ENCODE measurements at regions not wholly inside any gene's neighbourhood (a gene's known extent, or its start where the extent isn't known, plus 50 kb on each side); places are given as distances from the start of the nearest gene placed in this dataset.

DNA sequence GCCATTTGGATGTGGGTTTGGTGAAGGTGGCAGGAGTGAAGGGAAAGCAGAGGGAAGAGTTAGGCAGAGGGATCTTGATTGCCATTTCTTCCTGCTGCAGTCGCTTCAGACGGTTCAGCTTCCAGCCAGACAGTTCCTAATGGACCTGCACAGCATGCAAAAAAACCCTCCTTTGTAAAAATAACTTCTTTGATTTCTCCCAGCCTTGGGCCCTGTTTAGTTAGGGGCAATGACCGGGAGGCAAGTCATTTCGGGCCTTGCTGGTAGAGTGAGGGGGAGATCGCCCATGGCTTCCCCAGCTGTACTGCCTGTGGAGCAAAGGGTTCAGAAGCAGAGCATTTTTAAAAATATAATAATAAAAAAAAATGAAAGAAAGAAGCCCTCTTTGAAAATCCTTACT, 67.2 kb upstream of the TLE1 start:
- Histone ChIP-seq H3K27me3 (no peaks in the 10 kb centered on the region), H3K9me3 (no peaks in the 10 kb centered on the region), H3K4me1 (no peaks in the 10 kb centered on the region), H3K4me3 (no peak overlapping the region), H3K36me3 (no peaks in the 10 kb centered on the region), H3K27ac (no peak overlapping the region)
- DNase-seq, result no peak
- WGBS, 2 donors, result 76 to 92% methylated on average over 5 of the region's 5 CpGs
- TF ChIP-seq POLR2A (IDR thresholded peaks at IDR 0.05), result no peak
- intact Hi-C loops (cut with DNase I), result no loop called here

DNA sequence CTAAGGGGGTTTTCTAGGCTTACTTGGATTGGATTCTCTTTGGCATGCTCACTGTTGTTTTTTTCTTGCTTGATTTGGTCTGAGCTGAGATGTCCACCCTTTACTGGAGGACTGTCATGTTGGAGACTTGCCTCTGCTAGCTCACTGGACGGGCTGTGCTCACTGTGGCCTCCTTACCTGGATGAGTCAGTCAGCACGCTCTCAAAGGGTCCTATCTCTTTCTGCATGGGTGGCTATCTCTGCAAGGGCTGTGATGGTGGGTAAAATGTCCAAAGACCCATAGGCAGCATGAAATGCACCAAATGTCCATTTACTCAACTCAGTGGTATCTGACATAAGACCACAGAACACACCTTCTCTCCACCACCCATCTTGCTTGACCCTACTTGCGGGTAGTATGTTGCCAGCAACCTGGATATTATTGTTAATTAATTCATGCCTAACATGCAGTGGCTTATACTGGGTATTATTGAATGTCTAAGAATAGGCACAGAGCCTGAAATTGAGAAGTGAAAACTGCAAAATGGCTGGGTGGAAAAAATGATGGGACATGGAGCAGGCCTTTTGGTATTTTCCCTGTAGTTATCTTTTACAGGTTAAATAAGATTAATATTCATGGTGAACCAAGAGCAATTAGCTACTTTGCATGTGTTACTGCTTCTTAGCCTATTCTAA, 68.9 kb upstream of the TLE1 start:
- 54 to 68% methylated on average over 3 of the region's 3 CpGs for WGBS, 2 donors
- Histone ChIP-seq H3K36me3 (no peaks in the 10 kb centered on the region), H3K27ac (no peak overlapping the region), H3K9me3 (no peaks in the 10 kb centered on the region), H3K4me1 (no peaks in the 10 kb centered on the region), H3K27me3 (no peaks in the 10 kb centered on the region), H3K4me3 (no peak overlapping the region)
- intact Hi-C loops (cut with DNase I), result no loop called here
- no peak for DNase-seq
- TF ChIP-seq, protein P1, sequence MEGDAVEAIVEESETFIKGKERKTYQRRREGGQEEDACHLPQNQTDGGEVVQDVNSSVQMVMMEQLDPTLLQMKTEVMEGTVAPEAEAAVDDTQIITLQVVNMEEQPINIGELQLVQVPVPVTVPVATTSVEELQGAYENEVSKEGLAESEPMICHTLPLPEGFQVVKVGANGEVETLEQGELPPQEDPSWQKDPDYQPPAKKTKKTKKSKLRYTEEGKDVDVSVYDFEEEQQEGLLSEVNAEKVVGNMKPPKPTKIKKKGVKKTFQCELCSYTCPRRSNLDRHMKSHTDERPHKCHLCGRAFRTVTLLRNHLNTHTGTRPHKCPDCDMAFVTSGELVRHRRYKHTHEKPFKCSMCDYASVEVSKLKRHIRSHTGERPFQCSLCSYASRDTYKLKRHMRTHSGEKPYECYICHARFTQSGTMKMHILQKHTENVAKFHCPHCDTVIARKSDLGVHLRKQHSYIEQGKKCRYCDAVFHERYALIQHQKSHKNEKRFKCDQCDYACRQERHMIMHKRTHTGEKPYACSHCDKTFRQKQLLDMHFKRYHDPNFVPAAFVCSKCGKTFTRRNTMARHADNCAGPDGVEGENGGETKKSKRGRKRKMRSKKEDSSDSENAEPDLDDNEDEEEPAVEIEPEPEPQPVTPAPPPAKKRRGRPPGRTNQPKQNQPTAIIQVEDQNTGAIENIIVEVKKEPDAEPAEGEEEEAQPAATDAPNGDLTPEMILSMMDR (IDR thresholded peaks at IDR 0.05), result no peak
- TF ChIP-seq POLR2A (IDR thresholded peaks at IDR 0.05), result no peak

DNA sequence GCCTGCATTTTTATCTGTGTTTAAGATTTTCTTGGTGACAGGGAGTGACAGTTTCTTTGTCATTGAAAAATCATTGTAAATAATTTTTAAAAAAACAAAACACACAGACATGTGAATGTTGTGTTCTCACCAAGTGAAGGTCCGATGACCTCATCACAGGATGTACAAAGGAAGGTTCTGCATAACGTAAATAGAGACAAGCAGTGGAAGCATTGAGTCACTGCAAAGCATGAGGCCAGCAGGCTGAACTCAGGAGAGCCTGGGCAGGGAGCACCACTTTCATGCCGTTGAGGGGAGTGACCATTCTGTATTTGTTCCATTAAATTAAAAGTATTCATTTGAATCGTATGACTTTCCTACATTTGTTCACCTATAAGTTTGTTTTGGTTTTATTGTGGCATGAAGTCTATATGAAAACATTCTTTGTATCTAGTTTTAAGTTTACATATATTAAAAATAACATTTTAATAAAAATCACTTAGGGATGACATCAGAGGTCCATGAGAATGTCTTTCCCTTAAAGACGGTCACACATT, 70.4 kb upstream of the TLE1 start:
- intact Hi-C loops (cut with DNase I), result no loop called here
- no peak for DNase-seq
- TF ChIP-seq, protein P1 (IDR thresholded peaks at IDR 0.05), result no peak
- no peak for TF ChIP-seq POLR2A (IDR thresholded peaks at IDR 0.05)
- Histone ChIP-seq H3K9me3 (no peaks in the 10 kb centered on the region), H3K4me3 (no peak overlapping the region), H3K27me3 (no peaks in the 10 kb centered on the region), H3K36me3 (no peaks in the 10 kb centered on the region), H3K4me1 (no peaks in the 10 kb centered on the region), H3K27ac (no peak overlapping the region)
- 62% methylated on average over 5 of the region's 5 CpGs for WGBS, 2 donors

DNA sequence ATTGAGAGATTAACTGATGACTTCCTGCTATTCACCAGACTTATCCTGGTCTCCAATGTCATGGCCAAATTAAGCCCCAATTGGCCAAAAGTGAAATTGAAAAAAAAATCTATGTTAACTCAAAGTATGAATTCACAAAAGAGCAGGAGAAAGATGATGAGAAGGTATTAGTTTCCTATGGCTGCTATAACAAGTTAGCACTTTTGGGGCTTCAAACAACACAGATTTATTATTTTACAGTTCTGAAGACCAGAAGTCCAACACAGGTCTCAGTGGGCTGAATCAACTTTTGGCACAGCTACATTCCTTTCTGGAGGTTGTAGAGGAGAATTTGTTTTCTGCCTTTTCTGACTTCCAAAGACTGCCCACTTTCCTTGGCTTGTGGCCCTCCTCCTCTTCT, 78.6 kb upstream of the TLE1 start:
- DNase-seq, result no peak
- intact Hi-C loops (cut with DNase I), result no loop called here
- no peaks in the 10 kb centered on the region for H3K4me1 ChIP-seq
- H3K9me3 ChIP-seq, result no peaks in the 10 kb centered on the region
- H3K36me3 ChIP-seq, result no peaks in the 10 kb centered on the region
- TF ChIP-seq, protein P1 (IDR thresholded peaks at IDR 0.05), result no peak
- TF ChIP-seq POLR2A (IDR thresholded peaks at IDR 0.05), result no peak
- no peak overlapping the region for H3K27ac ChIP-seq
- H3K4me3 ChIP-seq, result no peak overlapping the region
- no peaks in the 10 kb centered on the region for H3K27me3 ChIP-seq

DNA sequence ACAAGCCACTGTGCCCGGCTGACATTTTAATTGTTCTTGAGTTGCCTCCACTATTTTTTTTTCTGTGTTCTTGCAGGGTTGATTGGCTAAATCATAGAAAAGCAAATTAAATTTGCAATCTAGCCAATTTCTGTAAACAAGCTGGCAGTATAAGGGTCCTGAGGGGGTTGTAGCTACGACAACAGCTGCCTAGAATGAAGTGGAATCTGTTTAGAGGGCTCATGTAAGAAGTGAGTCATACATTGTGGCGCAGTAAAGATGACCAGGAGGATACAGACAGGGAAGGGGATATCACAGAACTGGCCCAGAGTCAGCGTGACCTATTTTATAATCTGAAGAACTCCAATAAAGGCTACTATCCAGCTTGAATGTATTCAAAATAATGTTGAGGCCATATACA, 82.2 kb upstream of the TLE1 start:
- 57 to 75% methylated on average over 4 of the region's 4 CpGs for WGBS, 2 donors

More for the DNA sequence above, 82.2 kb upstream of the TLE1 start:
- Histone ChIP-seq H3K4me1 (no peaks in the 10 kb centered on the region), H3K4me3 (no peak overlapping the region), H3K27me3 (no peaks in the 10 kb centered on the region), H3K27ac (no peak overlapping the region), H3K9me3 (no peaks in the 10 kb centered on the region), H3K36me3 (no peaks in the 10 kb centered on the region)
- intact Hi-C loops (cut with DNase I), result no loop called here
- TF ChIP-seq, protein P1 (IDR thresholded peaks at IDR 0.05), result no peak
- TF ChIP-seq POLR2A (IDR thresholded peaks at IDR 0.05), result no peak
- no peak for DNase-seq
